Osteocyte (in vitro differentiated cells): ENCODE measurements at regions not wholly inside any gene's neighbourhood (a gene's known extent, or its start where the extent isn't known, plus 50 kb on each side); places are given as distances from the start of the nearest gene placed in this dataset.
A peak's percentile ranks its signal among the peaks of the same experiment; 100 is the strongest.

Source experiments
- DNase-seq: peaks from one replicate; pipeline ENCODE4 v3.0.0; 2021; ENCODE audit warnings: mixed read lengths; ENCODE audit not compliant: unreplicated experiment; ENCODE audit errors: extremely low spot score
- H3K27ac Mint-ChIP-seq: one replicate; pipeline ENCODE4 v1.8.0; 2021; ENCODE audit warnings: mild to moderate bottlenecking, mixed read lengths; ENCODE audit not compliant: unreplicated experiment
- H3K27me3 Mint-ChIP-seq: one replicate; pipeline ENCODE4 v1.8.0; 2021; ENCODE audit warnings: mixed read lengths; ENCODE audit not compliant: unreplicated experiment
- H3K36me3 Mint-ChIP-seq: one replicate; pipeline ENCODE4 v1.8.0; 2021; ENCODE audit warnings: mixed read lengths; ENCODE audit not compliant: unreplicated experiment
- H3K4me1 Mint-ChIP-seq: one replicate; pipeline ENCODE4 v1.8.0; 2021; ENCODE audit warnings: mixed read lengths; ENCODE audit not compliant: unreplicated experiment
- H3K4me3 Mint-ChIP-seq: one replicate; pipeline ENCODE4 v1.8.0; 2021; ENCODE audit warnings: mild to moderate bottlenecking, moderate library complexity, mixed read lengths; ENCODE audit not compliant: unreplicated experiment
- H3K9me3 Mint-ChIP-seq: one replicate; pipeline ENCODE4 v1.8.0; 2021; ENCODE audit warnings: mixed read lengths; ENCODE audit not compliant: unreplicated experiment
- TF ChIP-seq, protein P1 (sequence below): fragments of 200-600 bp; sonication (generic); IDR thresholded peaks from 2 replicates; pipeline ENCODE4 v1.5.0; 2021; ENCODE audit warnings: antibody characterized with exemption, mild to moderate bottlenecking, moderate library complexity

GRCh38 chr1:98280049-98280448 is 359.2 kb upstream of the DPYD start:
- Mint-ChIP-seq H3K27me3 (no peaks in the 10 kb centered on the region), H3K4me1 (peaks cover 5% of the 10 kb centered on the region), H3K4me3 (no peak overlapping the region), H3K9me3 (no peaks in the 10 kb centered on the region), H3K27ac (no peak overlapping the region), H3K36me3 (no peaks in the 10 kb centered on the region)
- TF ChIP-seq, protein P1, sequence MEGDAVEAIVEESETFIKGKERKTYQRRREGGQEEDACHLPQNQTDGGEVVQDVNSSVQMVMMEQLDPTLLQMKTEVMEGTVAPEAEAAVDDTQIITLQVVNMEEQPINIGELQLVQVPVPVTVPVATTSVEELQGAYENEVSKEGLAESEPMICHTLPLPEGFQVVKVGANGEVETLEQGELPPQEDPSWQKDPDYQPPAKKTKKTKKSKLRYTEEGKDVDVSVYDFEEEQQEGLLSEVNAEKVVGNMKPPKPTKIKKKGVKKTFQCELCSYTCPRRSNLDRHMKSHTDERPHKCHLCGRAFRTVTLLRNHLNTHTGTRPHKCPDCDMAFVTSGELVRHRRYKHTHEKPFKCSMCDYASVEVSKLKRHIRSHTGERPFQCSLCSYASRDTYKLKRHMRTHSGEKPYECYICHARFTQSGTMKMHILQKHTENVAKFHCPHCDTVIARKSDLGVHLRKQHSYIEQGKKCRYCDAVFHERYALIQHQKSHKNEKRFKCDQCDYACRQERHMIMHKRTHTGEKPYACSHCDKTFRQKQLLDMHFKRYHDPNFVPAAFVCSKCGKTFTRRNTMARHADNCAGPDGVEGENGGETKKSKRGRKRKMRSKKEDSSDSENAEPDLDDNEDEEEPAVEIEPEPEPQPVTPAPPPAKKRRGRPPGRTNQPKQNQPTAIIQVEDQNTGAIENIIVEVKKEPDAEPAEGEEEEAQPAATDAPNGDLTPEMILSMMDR = no peak
- DNase-seq = no peak

DNA sequence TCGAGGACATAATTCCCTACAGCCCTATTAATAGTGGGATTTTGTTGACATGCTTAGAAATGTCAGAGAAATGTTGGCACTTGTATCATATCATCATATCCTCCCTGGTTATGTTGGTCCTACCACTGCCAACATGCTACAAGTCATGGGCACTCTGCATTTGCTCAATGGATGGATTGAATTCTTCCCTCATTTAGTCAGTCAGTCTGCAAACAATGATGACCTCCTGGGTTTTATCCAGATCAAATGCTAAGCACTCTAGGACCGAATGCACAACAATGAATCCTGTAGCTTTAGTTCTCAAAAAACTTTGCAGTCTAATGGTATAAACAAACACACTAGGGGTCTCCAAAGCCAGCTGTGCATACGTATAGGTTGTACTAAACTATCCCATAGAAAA is 357.2 kb upstream of the DPYD start:
- TF ChIP-seq, protein P1 = no peak
- H3K27me3 Mint-ChIP-seq = no peaks in the 10 kb centered on the region
- H3K4me1 Mint-ChIP-seq = peaks cover 5% of the 10 kb centered on the region
- peaks cover under 1% of the 10 kb centered on the region for H3K9me3 Mint-ChIP-seq
- H3K36me3 Mint-ChIP-seq = no peaks in the 10 kb centered on the region
- H3K27ac Mint-ChIP-seq = no peak overlapping the region
- no peak overlapping the region for H3K4me3 Mint-ChIP-seq
- DNase-seq = no peak

- Mint-ChIP-seq H3K36me3 (peaks cover 5% of the 10 kb centered on the region), H3K4me3 (no peak overlapping the region), H3K27me3 (no peaks in the 10 kb centered on the region), H3K4me1 (peaks cover 5% of the 10 kb centered on the region), H3K9me3 (peaks cover 9% of the 10 kb centered on the region), H3K27ac (peak overlapping the region; percentile 27)
- TF ChIP-seq, protein P1 = no peak
- DNase-seq = no peak
These were observed 356.3 kb upstream of the DPYD start for GRCh38 chr1:98277118-98277517.

DNA sequence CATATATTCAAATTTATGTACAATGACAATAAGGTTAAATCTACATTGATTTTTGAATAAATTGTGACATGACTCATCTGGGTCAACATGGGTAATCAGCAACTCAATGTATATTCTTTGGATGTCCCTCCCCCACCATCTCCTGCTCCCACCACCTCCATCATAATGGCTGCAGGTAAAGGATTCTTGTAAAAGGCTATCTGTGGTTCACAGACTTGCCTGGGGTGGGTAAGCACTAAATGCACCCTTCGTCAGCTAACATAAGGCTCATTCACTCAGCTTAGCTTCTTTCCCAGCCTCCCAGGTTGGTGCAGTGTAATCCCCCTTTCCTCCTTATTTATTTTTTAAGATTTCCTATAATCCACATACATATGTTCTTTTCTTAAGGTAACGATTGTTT is 355.7 kb upstream of the DPYD start:
- Mint-ChIP-seq H3K9me3 (peaks cover 16% of the 10 kb centered on the region), H3K27ac (no peak overlapping the region), H3K36me3 (peaks cover 9% of the 10 kb centered on the region), H3K27me3 (no peaks in the 10 kb centered on the region), H3K4me3 (no peak overlapping the region), H3K4me1 (peaks cover 5% of the 10 kb centered on the region)
- no peak for DNase-seq
- TF ChIP-seq, protein P1 = no peak

DNA sequence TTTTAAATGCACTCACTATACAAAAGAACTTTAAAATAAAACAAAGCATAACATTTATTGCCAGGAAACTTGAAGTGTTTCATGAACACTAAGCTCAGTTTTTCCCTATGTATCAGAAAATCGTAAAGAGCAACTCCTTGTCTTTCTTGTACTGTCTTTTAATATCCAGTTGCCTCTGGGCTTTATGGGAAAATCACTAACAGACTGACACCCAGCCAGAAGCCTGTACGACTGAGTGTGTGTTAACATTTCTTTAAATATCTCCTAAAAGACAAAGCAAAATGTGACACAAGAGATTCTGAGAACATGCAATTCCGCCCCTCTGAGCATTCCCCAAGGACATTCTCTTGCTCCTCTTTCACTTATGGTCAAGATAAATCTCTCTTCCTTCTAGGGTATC is 347.5 kb upstream of the DPYD start:
- Mint-ChIP-seq H3K4me1 (peaks cover 24% of the 10 kb centered on the region), H3K27me3 (no peaks in the 10 kb centered on the region), H3K36me3 (peaks cover 9% of the 10 kb centered on the region), H3K9me3 (peaks cover 16% of the 10 kb centered on the region), H3K27ac (no peak overlapping the region), H3K4me3 (no peak overlapping the region)
- DNase-seq = no peak
- TF ChIP-seq, protein P1 = no peak
